Fibroblast of mammary gland (primary cell): ENCODE measurements at regions not wholly inside any gene's neighbourhood (a gene's known extent, or its start where the extent isn't known, plus 50 kb on each side); places are given as distances from the start of the nearest gene placed in this dataset.

Experiments used
- DNase-seq: peaks from one replicate; pipeline ENCODE4 v3.0.0-alpha.2; 2010; ENCODE audit warnings: low read depth
- H3K4me3 ChIP-seq: 2 replicates; pipeline ENCODE4 v1.5.1; 2011; ENCODE audit warnings: low read depth, mild to moderate bottlenecking, low read length, moderate library complexity; ENCODE audit not compliant: control insufficient read depth
- CTCF ChIP-seq: conservative IDR thresholded peaks from 2 replicates; pipeline ENCODE4 v1.5.1; 2011; ENCODE audit warnings: low read depth, low read length, inconsistent platforms; ENCODE audit not compliant: control insufficient read depth, insufficient read depth

- DNase-seq: no peak
- TF ChIP-seq CTCF: no peak
- H3K4me3 ChIP-seq: no peak overlapping the region
These were observed 864.9 kb upstream of the ZWINT start for GRCh38 chr10:57225920-57226319.

GRCh38 chr10:57224811-57225210, 863.8 kb upstream of the ZWINT start:
- no peak for TF ChIP-seq CTCF
- no peak for DNase-seq
- no peak overlapping the region for H3K4me3 ChIP-seq

- no peak for TF ChIP-seq CTCF
- DNase-seq: no peak
- no peak overlapping the region for H3K4me3 ChIP-seq
These were observed 861.5 kb upstream of the ZWINT start for GRCh38 chr10:57222603-57223002.

- no peak overlapping the region for H3K4me3 ChIP-seq
- no peak for DNase-seq
- TF ChIP-seq CTCF: no peak
These were observed 861.1 kb upstream of the ZWINT start for GRCh38 chr10:57222129-57222528.

GRCh38 chr10:57221674-57222073, 860.6 kb upstream of the ZWINT start:
- TF ChIP-seq CTCF: no peak
- DNase-seq: no peak
- H3K4me3 ChIP-seq: no peak overlapping the region

- no peak for DNase-seq
- TF ChIP-seq CTCF: no peak
- H3K4me3 ChIP-seq: no peak overlapping the region
These were observed 857.3 kb upstream of the ZWINT start for GRCh38 chr10:57218382-57218781.

- DNase-seq: no peak
- no peak overlapping the region for H3K4me3 ChIP-seq
- TF ChIP-seq CTCF: no peak
These were observed 841.3 kb upstream of the ZWINT start for GRCh38 chr10:57202356-57202755.
